GM12878 (cell line): ENCODE measurements at regions not wholly inside any gene's neighbourhood (a gene's known extent, or its start where the extent isn't known, plus 50 kb on each side); places are given as distances from the start of the nearest gene placed in this dataset.

Source experiments
- ATAC-seq: fragments of 200-7000 bp; cut with Tn5 transposase; 3 replicates; pipeline ENCODE4 v1.9.1; 2020; ENCODE audit warnings: mild to moderate bottlenecking, moderate library complexity
- BruUV-seq: library from RNA; stranded (reverse); fragments of 400-500 nt; replicated peaks from 2 replicates; lab custom pipeline; 2021; lab: Mats Ljungman, UMichigan
- CTCF ChIA-PET: fragments of 300-600 bp; sonication (Branson Sonifier 250); formaldehyde crosslinking; extraction: SDS; loops from one replicate; lab custom pipeline; 2021; ENCODE audit warnings: inconsistent platforms; lab: Yijun Ruan, JAX
- POLR2A ChIA-PET: fragments of 350-600 bp; formaldehyde crosslinking; extraction: SDS; loops from one replicate; lab custom pipeline; 2021; ENCODE audit warnings: inconsistent platforms; lab: Charles Lee
- RAD21 ChIA-PET: fragments of 300-600 bp; sonication (Branson Sonifier 250); formaldehyde crosslinking; loops from one replicate; lab custom pipeline; 2023; ENCODE audit warnings: antibody characterized with exemption; ENCODE audit not compliant: unreplicated experiment; lab: Charles Lee
- SMC1A ChIA-PET: fragments of 300-600 bp; sonication (Branson Sonifier 250); formaldehyde crosslinking; loops from one replicate; lab custom pipeline; 2023; ENCODE audit not compliant: unreplicated experiment, uncharacterized antibody; lab: Charles Lee
- DNase-seq: peaks from one replicate; pipeline ENCODE4 v3.0.0-alpha.2; 2011; ENCODE audit warnings: low read depth, low spot score
- FAIRE-seq: peaks from 3 replicates; lab custom pipeline; 2011; peaks lifted over from hg19 to GRCh38; lab: Jason Lieb, UNC
- H2AFZ ChIP-seq: 2 replicates; pipeline ENCODE4 v1.6.0; 2011; ENCODE audit warnings: low read depth, low read length, control low read depth; ENCODE audit not compliant: control insufficient read depth
- H3K27ac ChIP-seq: 2 replicates; pipeline ENCODE4 v1.5.1; 2011; ENCODE audit warnings: control low read depth; ENCODE audit not compliant: control insufficient read depth, insufficient read depth
- H3K27me3 ChIP-seq, 2 experiments: replicated peaks in 1 of 2; 2 replicates each; pipeline versions ENCODE4 v1.6.0 to v1.6.1; 2011; ENCODE audit warnings: low read length in 1 of 2; ENCODE audit not compliant: control insufficient read depth in 2 of 2, insufficient read depth in 2 of 2
- H3K36me3 ChIP-seq, 2 experiments: 2 replicates each; pipeline ENCODE4 v1.5.1; 2011; ENCODE audit warnings: low read length in 1 of 2; ENCODE audit not compliant: control insufficient read depth in 2 of 2, insufficient read depth in 2 of 2
- H3K4me1 ChIP-seq: 2 replicates; pipeline ENCODE4 v1.6.1; 2011; ENCODE audit warnings: mild to moderate bottlenecking, low read length, moderate library complexity, mixed read lengths; ENCODE audit not compliant: control insufficient read depth, insufficient read depth
- H3K4me2 ChIP-seq: 2 replicates; pipeline ENCODE4 v1.6.0; 2011; ENCODE audit warnings: control low read depth; ENCODE audit not compliant: control insufficient read depth, insufficient read depth
- H3K4me3 ChIP-seq: fragments of 200-600 bp; sonication (generic); 2 replicates; pipeline ENCODE4 v1.5.1; 2016
- H3K79me2 ChIP-seq: 2 replicates; pipeline ENCODE4 v1.6.0; 2011; ENCODE audit warnings: low read length; ENCODE audit not compliant: control insufficient read depth, insufficient read depth
- H3K9ac ChIP-seq: 2 replicates; pipeline ENCODE4 v1.8.0; 2011; ENCODE audit warnings: low read length, control low read depth, mixed read lengths; ENCODE audit not compliant: control insufficient read depth, insufficient read depth
- H3K9me3 ChIP-seq: replicated peaks from 3 replicates; pipeline ENCODE4 v1.5.1; 2011; ENCODE audit warnings: mild to moderate bottlenecking, low read length; ENCODE audit not compliant: control insufficient read depth, insufficient read depth
- H4K20me1 ChIP-seq: 2 replicates; pipeline ENCODE4 v1.6.0; 2011; ENCODE audit not compliant: control insufficient read depth, insufficient read depth
- USF2 ChIP-seq: IDR thresholded peaks from 2 replicates; pipeline ENCODE4 v1.6.1; 2011; ENCODE audit warnings: low read depth, low read length, improper control_type of control experiment, borderline replicate concordance
- ZBTB40 ChIP-seq: fragments of 450-650 bp; IDR thresholded peaks from 2 replicates; pipeline ENCODE4 v1.6.1; 2016; ENCODE audit warnings: mild to moderate bottlenecking, moderate library complexity, borderline replicate concordance
- WGBS: methylation state at CpG from one replicate; pipeline ENCODE4 v1.1.6; 2016; ENCODE audit warnings: low lambda C conversion rate; ENCODE audit not compliant: insufficient replicate concordance, insufficient coverage; ENCODE audit errors: missing lambda C conversion rate; 5-methylcytosine and 5-hydroxymethylcytosine counted together
- in situ Hi-C: fragments of 300-500 bp; cut with MboI; formaldehyde crosslinking; loops from 9 replicates; pipeline ENCODE4 v1.14.3; 2018; ENCODE audit warnings: mixed read lengths
- intact Hi-C: fragments of 100-400 bp; cut with micrococcal nuclease; formaldehyde crosslinking; loops from one replicate; pipeline ENCODE4 v1.14.2; 2022; ENCODE audit not compliant: unreplicated experiment

GRCh38 chr22:27111796-27112672 is 454.6 kb downstream of the MIAT start:
- no peak for TF ChIP-seq USF2
- 0 out of 2 replicates have a peak, but pooled peaks have one; percentile 23 for TF ChIP-seq ZBTB40
- Histone ChIP-seq H3K9me3 (no peaks in the 10 kb centered on the region; the same call in 2 of the 3 replicates), H3K4me1 (no peaks in the 10 kb centered on the region), H3K4me3 (no peak overlapping the region), H3K36me3 (no peaks in the 10 kb centered on the region), H2AFZ (no peak overlapping the region), H3K79me2 (no peaks in the 10 kb centered on the region), H3K4me2 (no peak overlapping the region), H3K27ac (no peak overlapping the region), H4K20me1 (no peaks in the 10 kb centered on the region), H3K9ac (no peak overlapping the region), H3K27me3 (no peaks in the 10 kb centered on the region)
- SMC1A ChIA-PET: no interaction called here
- DNase-seq (no peak), ATAC-seq (no peak), FAIRE-seq (no peak)
- intact Hi-C loops (no loop called here), in situ Hi-C loops (no loop called here)
- CTCF ChIA-PET: no interaction called here
- POLR2A ChIA-PET: no interaction called here
- RAD21 ChIA-PET: no interaction called here
- 31% methylated on average over 7 of the region's 7 CpGs for WGBS
- no TSS peak for BruUV-seq
